ENCODE measurements at regions not wholly inside any gene's neighbourhood (a gene's known extent, or its start where the extent isn't known, plus 50 kb on each side); places are given as distances from the start of the nearest gene placed in this dataset.
"Not testable (repeated sequence)": the region's sequence is repeated elsewhere in the genome, so short reads cannot be mapped to it uniquely, and the experiment has no call there.

DNA sequence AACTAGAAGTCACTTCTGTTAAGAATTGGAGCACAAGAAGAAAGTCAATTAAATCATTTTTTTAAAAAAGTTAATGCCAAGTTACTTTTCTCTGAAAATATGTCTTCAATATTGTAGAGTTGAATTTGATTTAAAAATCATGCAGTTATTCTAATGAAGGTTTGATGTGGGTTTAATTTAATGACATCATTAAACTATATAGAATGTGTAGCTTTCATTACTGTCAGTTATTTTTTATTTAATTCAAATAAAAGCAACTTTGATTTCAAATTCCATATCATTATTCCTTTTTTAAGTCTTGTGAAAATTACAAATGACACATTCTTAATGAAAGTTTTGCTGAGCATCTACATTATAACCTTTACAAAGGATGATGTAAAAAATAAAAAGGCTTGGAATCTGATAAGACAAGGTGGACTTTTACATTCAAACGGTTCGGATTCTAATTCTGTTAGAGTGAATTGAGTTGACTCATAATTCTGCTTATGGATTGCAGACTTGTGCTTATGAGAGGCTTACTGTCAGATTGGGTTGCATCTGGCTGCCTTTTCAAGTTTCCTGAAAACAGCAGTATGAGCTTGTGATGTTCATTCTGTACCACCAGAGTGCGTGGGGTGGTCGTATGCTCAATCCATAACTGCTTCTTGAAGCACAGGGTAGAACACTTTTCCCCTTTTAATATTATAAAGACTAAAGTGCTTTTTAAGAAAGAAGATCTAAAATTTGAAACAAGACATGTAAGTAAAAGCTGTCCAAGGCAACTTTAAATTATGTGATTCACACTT, 253.0 kb upstream of the ARRDC3 start:
- no peak for DNase-seq

DNA sequence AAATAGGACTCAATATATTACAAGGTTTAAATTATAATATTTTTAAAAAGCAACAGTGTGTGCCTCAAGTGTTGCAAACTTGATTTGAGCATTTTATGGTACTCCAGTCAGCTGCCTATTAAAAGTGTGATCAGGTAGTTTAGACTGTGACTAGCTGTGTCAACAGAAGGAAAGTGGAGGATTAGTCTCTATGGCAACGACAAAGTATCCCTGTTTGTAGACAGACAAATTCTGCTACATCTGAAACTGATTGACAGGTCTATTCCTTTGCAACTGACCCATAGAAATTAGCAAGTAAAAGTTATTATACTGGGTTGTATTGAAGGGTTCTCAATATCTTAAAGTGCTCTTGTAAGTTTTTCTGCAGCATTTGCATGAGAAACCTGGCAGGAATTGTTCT, 249.8 kb upstream of the ARRDC3 start:
- no peak for DNase-seq

DNA sequence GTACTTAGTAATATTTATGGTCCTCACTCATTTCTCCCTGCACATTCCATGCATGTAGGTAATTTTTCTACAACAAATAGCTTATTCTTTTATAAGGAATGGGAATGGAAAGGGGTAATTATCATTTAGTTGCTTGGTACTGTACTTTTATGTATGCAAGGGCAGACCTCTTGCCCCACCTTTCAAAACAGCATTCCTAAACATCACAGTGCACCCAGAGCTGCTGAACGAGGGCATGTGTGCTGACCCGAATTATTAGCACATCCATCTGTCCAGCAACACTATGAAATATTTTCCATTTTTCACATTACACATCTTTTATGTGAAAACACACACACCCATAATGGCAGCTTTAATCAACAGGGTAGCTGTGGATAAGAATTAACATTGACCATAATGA, 228.6 kb upstream of the ARRDC3 start:
- no peak for DNase-seq

DNA sequence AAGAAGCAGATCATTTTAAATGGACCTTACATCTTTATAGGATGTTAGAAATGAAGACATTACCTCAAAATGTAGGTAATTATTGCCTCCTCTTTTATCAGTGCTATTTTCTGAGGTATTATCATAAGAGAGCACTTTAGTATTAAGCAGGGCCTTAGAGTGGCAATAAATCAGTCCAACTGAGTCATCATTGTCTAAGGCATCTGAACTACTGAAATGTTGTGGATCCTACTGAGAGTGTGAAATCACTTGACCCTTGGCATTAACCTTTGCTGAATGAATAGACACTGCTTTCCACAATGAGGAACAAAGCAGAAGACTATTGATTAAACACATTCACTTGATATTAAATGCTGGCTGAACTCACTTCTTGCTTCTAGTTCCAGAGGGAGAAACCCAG, 224.6 kb upstream of the ARRDC3 start:
- DNase-seq: no peak

DNA sequence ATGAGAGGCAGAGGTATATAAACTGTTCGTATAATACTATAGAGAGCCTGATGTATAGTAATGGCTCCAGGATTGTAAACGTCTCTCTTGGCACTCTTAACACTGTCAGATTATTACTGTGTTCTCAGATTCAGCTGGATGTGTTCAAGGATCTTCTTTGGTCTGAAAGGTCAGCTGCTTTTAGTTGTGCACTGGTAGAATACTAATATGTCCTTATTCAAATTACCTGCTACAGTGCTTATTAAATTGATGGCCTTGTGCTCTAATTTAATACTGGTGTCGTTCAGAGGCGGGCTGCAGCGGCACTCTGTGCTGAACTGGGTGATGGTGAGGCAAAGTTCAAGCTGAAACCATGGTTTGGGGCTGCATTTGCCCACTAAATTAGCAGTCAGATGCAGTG, 216.7 kb upstream of the ARRDC3 start:
- no peak for DNase-seq

DNA sequence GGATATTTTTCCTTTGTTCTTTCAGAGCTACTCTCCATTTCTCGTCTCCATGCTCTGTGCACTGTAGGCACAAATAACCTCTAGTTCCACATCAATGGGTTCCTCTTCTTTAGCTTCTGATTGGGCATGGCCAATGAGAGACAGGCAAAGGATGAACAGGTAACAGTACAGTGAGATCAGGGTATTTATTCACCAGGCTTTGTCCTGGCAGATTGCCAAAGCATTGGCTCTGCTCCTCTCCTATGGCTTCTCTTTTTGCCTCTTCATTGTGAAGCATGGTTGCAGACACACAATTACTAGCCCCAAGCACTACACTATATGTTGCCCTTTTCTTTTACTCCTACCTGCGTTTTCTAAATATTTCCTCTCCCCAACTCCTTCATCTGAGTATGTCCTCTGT, 215.1 kb upstream of the ARRDC3 start:
- DNase-seq: no peak

DNA sequence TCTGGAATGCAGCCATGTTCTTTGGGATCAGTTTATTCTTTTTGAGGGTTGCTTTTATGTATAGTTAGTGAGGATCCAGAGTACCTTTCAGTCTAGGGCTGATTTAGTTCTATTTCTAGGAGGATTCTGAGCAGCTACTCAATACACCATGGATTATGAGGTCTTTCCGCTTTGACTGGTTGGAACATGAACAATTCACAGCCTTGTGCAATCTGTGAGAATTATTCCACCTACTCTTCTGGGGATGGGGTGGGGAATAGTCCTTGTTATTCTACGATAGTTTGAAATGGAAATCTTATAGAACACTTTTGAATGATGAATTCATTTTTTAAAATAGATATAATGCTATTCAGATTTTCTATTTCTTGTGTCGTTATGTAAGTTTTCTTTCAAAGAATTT, 212.3 kb upstream of the ARRDC3 start:
- no peak for DNase-seq

DNA sequence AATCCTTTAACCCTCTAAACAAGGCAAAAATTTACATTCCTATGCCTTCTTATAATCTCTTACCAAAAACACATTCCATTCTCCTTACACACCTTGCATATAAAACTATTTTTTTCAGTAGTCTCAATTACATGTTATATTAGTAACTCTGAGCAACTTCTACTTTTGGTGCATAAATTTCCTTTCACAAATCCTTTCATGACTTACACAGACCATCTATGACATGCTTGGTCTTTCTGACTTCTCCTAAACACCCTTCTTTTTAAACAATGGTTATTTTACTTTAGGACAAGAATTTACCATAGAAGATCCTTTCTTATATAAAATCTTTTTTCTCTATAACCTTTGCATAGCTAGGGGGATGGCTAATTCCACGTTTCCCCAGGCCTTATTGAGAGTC, 208.0 kb upstream of the ARRDC3 start:
- no peak for DNase-seq

DNA sequence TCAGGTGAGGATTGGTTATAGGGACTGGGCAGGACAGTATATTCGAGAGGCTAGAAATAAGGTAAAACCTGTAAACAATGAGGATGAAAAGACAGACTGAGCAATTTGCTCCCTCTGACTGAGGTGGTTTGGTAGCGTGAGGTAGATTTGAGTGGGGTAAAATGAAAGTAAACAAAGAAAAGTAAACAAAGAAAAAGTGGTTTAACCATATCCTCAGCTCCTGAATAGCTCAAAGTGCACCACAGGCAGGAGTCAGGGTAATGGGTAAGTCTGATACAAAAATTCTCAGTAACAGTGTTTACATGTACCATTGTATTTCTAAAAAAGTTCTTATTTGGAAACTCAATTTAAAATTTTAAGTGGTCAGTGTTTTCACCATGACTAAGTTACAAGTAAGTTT, 203.1 kb upstream of the ARRDC3 start:
- DNase-seq: no peak

DNA sequence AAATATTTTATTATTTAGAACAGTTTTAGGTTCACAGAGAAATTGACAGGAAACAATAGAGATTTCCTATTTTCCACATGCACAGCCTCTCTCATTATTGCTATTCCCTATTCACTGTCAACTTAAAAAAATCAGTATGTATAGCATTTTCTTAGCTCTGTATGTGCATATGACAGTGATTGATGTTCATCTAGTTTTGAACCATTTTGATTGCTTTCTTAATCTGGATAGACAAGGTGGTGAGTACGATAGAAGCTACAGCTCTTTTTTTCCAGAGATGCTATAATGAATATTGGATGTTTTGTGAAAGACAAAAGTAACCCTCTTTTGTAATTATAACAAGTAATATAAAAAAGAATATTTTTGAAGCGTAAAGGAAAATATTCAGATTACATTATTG, 201.2 kb upstream of the ARRDC3 start:
- DNase-seq: no peak

DNA sequence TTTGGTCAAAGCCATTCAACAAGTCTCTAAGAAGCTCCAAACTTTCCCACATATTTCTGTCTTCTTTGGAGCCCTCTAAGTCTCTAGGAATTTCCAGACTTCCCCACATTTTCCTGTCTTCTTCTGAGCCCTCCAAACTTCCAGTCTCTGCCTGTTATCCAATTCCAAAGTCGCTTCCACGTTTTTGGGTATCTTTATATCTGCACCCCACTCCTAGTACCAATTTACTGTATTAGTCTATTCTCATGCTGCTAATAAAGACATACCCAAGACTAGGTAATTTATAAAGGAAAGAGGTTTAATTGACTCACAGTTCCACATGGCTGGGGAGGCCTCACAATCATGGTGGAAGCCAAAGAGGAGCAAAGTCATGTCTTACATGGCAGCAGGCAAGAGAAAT, 182.9 kb upstream of the ARRDC3 start:
- DNase-seq: not testable (repeated sequence)

DNA sequence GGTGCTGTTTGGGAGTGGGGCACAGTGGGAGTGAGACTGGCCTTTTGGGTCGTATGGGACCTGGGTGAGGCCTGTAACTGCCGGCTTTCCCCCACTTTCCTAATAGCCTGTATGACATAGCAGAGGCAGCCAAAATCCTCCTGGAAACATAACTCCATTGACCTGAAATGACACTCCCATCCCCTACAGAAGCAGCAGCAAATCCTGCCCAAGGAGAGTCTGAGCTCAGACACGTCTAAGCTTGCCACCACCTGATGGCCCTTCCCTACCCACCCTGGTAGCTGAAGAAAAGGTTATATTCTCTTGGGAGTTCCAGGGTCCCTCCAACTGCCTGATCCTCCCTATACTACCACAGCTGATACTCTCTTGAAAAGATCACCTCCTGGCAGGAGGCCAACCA, 179.8 kb upstream of the ARRDC3 start:
- DNase-seq: no peak

DNA sequence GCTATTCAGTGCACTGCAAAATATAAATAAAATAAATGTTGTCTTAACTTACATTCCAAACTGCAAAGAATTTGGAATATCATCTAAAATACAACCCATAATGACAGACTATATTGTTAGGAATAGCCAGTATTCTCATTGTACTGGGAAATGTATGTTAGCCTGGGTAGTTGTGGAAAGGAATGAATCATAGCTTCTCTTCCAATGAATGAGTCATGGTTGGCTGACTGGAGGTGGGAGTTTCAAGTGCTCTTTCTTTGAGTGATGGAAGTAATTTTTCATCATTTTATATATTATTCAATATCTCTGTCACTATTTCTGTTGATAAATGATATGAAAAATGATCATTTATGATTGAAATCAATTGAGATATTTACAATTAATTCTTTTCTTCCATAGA, 158.6 kb upstream of the ARRDC3 start:
- no peak for DNase-seq

DNA sequence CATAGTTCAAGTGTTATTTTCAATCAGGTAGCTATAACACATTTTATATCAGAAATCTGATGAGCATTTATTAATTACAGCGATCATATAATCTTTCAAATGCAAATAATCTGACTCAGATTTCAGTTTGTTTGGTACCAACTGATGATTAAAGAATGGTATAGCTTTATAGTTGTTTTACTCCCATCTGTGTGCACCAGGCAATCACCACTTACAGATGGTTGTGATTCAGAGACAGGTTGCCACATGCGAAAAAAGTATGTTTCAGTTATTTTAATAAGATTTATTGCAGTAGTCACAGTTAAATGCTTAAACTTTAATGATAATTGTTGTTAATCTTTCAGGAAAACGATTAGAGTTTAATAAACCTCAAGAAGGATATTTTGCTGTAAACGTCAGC, 155.1 kb upstream of the ARRDC3 start:
- DNase-seq: no peak

DNA sequence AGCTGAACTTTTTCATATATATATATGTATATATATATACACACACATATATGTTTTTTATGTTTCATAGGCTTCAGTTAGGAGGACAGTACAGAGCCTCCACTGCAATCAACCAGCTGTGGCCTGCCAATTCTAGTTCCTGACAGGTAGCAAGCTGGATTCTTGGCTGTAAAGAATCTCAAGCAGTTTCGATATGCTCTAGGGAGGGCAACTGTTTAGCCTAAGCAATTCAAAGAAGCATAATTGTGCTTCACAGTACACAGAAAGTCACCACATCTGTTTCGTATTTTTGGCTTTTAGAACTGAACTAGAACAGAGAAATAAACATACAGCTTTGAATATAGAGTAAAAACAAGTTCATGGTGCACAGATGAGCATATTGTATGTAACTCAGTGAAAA, 152.4 kb upstream of the ARRDC3 start:
- no peak for DNase-seq

DNA sequence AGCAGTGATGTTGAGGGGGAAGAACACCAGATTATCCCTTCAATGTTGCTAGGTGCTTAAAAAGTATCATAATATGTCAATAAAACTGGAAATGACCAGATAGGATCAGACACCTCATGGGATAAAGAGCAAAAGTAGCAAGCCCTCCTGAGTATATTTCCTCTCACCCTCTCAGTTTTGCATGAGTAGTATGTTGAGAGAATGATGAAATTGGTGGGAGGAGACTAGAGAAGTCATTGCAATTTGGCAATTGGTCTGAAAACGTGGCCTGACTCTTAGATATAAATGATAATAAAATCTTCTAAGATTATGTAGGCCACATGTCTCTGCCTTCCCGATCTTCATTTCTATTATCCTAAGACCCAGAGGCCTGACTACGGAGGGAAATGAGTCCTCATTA, 151.2 kb upstream of the ARRDC3 start:
- no peak for DNase-seq

DNA sequence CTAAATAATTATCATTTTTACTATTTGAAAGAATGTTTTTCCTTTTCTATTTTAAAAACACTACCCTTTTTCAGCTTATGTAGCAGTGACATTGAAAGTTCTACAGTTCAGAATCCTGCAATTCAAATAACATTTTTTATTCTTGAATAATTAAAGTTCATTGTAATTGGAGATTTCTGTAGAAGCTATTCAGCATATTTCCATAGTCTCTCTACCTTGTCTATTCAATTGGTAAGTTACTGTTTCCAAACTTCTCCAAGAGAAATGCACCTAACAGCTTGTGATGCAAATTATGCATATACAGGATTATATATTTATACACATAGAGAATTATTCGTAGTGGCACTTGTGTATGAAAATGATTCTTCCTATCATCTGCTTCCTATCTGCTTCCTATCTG, 149.7 kb upstream of the ARRDC3 start:
- DNase-seq: no peak

DNA sequence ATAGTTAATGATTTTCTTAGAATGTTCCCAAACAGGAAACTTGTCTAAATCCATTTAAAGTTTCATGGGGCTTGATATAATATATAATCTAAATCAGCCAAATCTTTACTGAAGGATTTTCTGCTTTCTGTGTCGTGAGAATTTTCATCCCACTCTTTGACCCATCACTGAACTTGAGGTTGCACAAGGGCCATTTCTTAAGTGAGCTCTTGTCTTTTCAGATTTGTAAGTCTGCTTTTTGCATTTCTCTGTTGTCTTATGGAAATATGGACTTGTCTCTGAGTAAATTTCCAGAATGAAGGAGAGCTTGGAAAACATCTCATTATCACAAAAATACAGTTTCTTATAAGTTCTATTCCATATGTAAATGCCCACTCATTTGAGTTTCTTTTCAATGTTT, 149.2 kb upstream of the ARRDC3 start:
- DNase-seq: no peak

DNA sequence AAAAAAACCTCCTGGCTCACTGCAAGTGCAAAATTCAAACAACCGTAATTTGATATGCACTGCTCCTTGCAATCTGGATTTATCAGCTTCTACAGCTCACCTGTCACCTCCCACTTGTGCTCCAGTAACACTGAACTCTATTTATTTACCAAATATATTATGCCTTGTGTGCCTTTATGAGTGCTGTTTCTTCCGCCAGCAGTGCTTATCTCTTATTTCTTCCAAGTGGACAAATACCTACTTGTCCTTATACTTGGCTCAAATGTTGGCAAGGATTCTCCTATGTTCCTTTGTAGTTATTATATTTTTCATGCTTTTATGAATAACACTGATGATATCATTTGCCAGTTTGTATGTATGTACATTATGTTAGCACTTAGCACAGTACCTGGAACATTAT, 145.7 kb upstream of the ARRDC3 start:
- DNase-seq: no peak

DNA sequence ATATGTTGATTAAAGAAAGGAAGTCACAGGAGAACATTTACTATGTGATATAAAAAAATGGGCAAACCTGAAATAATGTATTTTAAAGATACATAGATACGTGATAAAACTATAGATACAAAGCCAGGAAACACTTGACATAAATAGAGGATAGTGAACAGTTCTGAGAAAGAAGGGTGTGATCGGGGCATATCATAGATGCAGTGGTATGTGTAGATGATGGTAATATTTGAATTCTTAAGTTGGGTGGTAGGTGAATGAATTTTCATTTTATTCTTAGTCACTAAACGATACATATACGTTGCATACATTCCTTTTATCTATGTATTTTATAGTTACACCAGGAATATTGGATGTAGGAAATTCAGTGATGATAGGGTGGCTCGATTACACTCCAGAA, 138.7 kb upstream of the ARRDC3 start:
- DNase-seq: no peak

DNA sequence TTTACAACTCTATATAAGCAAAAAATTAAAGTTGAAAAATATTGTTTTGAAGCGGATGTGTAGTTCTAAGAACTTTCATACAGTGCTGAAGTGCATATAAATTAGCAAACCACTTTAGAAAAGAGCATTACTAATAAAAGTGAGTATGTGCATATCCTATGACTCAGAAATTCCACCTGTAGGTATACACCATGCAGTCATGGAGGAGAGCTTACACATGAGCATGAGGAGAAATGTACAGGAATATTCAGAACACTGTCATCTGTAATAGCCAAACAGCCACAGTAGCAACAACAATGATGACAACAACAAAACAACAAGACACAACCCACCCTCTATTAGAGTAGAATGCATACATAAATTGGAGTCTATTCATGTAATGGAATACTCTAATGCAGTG, 138.2 kb upstream of the ARRDC3 start:
- DNase-seq: no peak

DNA sequence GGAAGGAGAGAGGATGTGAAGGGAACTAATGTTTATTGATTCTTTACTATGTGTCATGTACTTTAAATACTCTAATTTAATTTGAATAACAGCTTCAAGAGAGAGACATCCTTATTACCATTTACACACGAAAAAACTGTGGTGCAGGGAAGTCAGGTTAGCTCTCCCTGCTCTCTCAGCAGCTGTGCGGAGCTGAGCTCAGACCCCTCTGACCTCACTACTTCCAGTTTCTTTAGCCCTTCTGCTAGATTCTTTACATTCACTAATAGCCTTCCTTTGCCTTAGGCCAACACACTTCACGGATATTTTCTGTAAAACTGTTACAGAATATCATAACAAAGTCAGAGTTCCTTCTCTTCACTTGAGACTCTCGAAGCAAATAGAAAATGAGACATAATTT, 131.3 kb upstream of the ARRDC3 start:
- DNase-seq: no peak

DNA sequence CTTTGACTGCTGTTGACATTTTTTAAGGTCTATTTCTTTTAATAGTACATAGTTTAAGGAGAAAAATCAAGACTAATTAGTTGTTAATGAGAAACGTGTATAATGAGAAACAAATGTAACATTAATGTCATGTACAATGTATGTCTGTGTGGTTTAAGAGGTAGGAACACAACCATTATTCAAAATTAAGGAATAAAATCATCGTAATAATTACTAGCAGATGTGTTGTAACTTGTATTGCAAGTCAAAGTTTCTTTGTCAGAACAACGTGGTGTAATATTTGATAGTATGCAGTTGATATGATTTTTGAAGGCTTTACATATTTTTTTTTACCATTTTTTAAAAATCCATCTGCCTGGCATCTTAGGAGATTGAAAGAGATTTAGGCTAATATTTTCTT, 120.2 kb upstream of the ARRDC3 start:
- DNase-seq: no peak

DNA sequence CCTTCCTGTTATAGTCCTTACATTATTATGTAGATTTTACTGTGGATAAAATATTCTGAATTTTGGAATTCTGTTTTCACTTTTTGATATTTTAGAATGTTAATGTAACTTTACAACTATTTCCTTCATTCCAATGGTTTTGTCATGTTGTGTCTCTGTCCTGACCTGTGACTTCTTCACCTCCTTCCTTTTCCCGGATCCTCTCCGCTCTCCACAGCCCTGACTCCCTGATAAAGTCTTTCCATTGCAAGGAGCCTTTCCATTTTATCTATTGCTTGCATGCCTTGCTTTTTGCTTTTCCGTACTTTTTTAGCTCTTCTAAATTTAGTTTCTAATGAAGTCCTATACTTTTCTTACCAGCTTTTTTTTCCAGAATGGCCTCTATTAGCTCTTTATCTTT, 117.6 kb upstream of the ARRDC3 start:
- no peak for DNase-seq

DNA sequence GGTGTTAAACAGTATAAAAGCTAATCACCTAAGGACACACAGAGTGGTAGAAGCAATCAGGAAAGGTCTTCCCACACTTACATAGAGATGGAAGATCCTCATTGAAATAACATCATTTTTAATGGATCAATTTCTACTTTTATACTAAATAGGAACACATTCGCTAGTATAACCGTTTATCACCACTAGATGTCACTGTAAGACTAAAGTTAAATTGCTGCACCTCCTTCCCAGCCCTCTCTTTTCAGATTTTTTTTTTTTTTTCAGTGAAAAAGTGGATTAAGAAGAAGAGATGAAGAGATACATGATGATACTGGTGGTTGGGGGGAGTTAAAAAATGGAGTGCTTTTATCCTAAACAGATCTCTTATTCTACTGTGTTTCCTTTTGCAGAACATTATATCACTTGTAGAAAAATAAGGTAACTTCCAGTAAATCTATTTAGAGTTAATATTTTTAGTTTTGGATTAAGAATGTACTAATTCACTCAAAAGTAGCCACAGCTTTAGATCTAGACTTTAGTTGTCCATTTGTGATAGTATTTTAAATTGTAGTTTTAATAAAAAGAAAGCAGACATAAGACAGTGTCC, 116.9 kb upstream of the ARRDC3 start:
- DNase-seq: peak; percentile 25
